SK-N-SH (cell line): ENCODE measurements at regions not wholly inside any gene's neighbourhood (a gene's known extent, or its start where the extent isn't known, plus 50 kb on each side); places are given as distances from the start of the nearest gene placed in this dataset.

Experiments used
- CTCF ChIA-PET: fragments of 300-600, 350-600 bp; formaldehyde crosslinking; extraction: SDS; loops from one replicate; lab custom pipeline; 2021; lab: Yijun Ruan, JAX
- POLR2A ChIA-PET: fragments of 350-600 bp; sonication (Branson Sonifier 250); formaldehyde crosslinking; extraction: SDS; loops from one replicate; lab custom pipeline; 2020; ENCODE audit warnings: antibody characterized with exemption, inconsistent platforms; lab: Yijun Ruan, JAX
- DNase-seq: peaks from one replicate; pipeline ENCODE4 v3.0.0; 2012
- H2AFZ ChIP-seq: fragments of 200-600 bp; sonication (generic); 2 replicates; pipeline ENCODE4 v1.8.1; 2016; ENCODE audit warnings: antibody characterized with exemption, mild to moderate bottlenecking, low read depth
- H3F3A ChIP-seq: fragments of 200-600 bp; sonication (generic); replicated peaks from 2 replicates; pipeline ENCODE3; 2016; ENCODE audit warnings: antibody characterized with exemption, mild to moderate bottlenecking; ENCODE audit not compliant: insufficient read depth
- H3K27ac ChIP-seq, 2 experiments: fragments of 200-500 bp in 1 of 2; fragments of 200-600 bp in 1 of 2; sonication (Bioruptor generic) in 1 of 2; sonication (generic), shearing (Covaris generic) in 1 of 2; 2 replicates each; pipeline versions ENCODE4 v1.5.1 to v1.6.1; 2014 to 2016; ENCODE audit warnings: low read depth in 2 of 2, inconsistent platforms in 1 of 2, low read length in 1 of 2, mild to moderate bottlenecking in 1 of 2, mixed read lengths in 1 of 2
- H3K27me3 ChIP-seq: fragments of 200-600 bp; sonication (generic), shearing (Covaris generic); 2 replicates; pipeline ENCODE4 v1.6.1; 2016; ENCODE audit warnings: mixed run types; ENCODE audit not compliant: insufficient read depth
- H3K36me3 ChIP-seq, 2 experiments: fragments of 200-500 bp in 1 of 2; fragments of 200-600 bp in 1 of 2; sonication (Bioruptor generic) in 1 of 2; sonication (generic) in 1 of 2; replicated peaks in 1 of 2; 2 replicates each; pipeline versions ENCODE3 to v1.5.1; 2014 to 2016; ENCODE audit warnings: low read length in 1 of 2, mild to moderate bottlenecking in 1 of 2; ENCODE audit not compliant: insufficient read depth in 2 of 2, control insufficient read depth in 1 of 2
- H3K4me1 ChIP-seq, 2 experiments: fragments of 200-500 bp in 1 of 2; fragments of 200-600 bp in 1 of 2; sonication (Bioruptor generic) in 1 of 2; sonication (generic), shearing (Covaris generic) in 1 of 2; 2 replicates each; pipeline versions ENCODE4 v1.5.1 to v1.6.1; 2014 to 2016; ENCODE audit warnings: low read depth in 1 of 2, low read length in 1 of 2, mixed run types in 1 of 2; ENCODE audit not compliant: insufficient read depth in 2 of 2, control insufficient read depth in 1 of 2
- H3K4me2 ChIP-seq: fragments of 200-600 bp; sonication (generic), shearing (Covaris generic); 2 replicates; pipeline ENCODE4 v1.6.1; 2017; ENCODE audit warnings: mixed run types
- H3K4me3 ChIP-seq, 2 experiments: fragments of 200-500 bp in 1 of 2; fragments of 200-600 bp in 1 of 2; sonication (Bioruptor generic) in 1 of 2; sonication (generic), shearing (Covaris generic) in 1 of 2; 2 replicates each; pipeline versions ENCODE4 v1.5.1 to v1.8.1; 2014 to 2016; ENCODE audit warnings: low read depth in 2 of 2, inconsistent platforms in 1 of 2, low read length in 1 of 2, mild to moderate bottlenecking in 1 of 2, mixed read lengths in 1 of 2, moderate library complexity in 1 of 2
- H3K79me2 ChIP-seq: fragments of 200-600 bp; sonication (generic); 2 replicates; pipeline ENCODE4 v1.8.1; 2017; ENCODE audit warnings: mild to moderate bottlenecking; ENCODE audit not compliant: insufficient read depth
- H3K9ac ChIP-seq: fragments of 200-600 bp; sonication (generic); 2 replicates; pipeline ENCODE4 v1.6.1; 2017; ENCODE audit warnings: mixed run types
- H3K9me2 ChIP-seq: fragments of 200-600 bp; sonication (generic); 2 replicates; pipeline ENCODE4 v1.6.1; 2017; ENCODE audit warnings: mixed run types
- H3K9me3 ChIP-seq: fragments of 200-600 bp; sonication (generic); 2 replicates; pipeline ENCODE4 v1.6.1; 2017; ENCODE audit warnings: mixed run types, mild to moderate bottlenecking, moderate library complexity
- H4K20me1 ChIP-seq: fragments of 200-600 bp; sonication (generic); 2 replicates; pipeline ENCODE4 v1.6.1; 2017; ENCODE audit warnings: mild to moderate bottlenecking, mixed run types; ENCODE audit not compliant: insufficient read depth
- GATA2 ChIP-seq: sonication (generic); formaldehyde crosslinking; IDR thresholded peaks from 2 replicates; pipeline ENCODE4 v1.5.0; 2020; ENCODE audit warnings: mild to moderate bottlenecking, missing genetic modification reagents
- MEF2A ChIP-seq: IDR thresholded peaks from 2 replicates; pipeline ENCODE4 v1.4.0; 2012; ENCODE audit warnings: low read depth, borderline replicate concordance
- MXI1 ChIP-seq: IDR thresholded peaks from 2 replicates; pipeline ENCODE4 v1.6.1; 2012; ENCODE audit warnings: mild to moderate bottlenecking, low read depth, low read length, improper control_type of control experiment
- RCOR1 ChIP-seq: fragments of 150-350 bp; IDR thresholded peaks from 2 replicates; pipeline ENCODE4 v1.6.1; 2017; ENCODE audit warnings: antibody characterized with exemption, low read length
- WGBS: methylation state at CpG from one replicate; pipeline ENCODE4 v1.1.6; 2017; ENCODE audit warnings: low lambda C conversion rate; 5-methylcytosine and 5-hydroxymethylcytosine counted together
- TF ChIP-seq, protein P1 (sequence below): fragments of 200-600 bp; sonication (generic); IDR thresholded peaks from 2 replicates; pipeline ENCODE4 v1.6.1; 2017; ENCODE audit warnings: antibody characterized with exemption, mild to moderate bottlenecking, moderate library complexity

DNA sequence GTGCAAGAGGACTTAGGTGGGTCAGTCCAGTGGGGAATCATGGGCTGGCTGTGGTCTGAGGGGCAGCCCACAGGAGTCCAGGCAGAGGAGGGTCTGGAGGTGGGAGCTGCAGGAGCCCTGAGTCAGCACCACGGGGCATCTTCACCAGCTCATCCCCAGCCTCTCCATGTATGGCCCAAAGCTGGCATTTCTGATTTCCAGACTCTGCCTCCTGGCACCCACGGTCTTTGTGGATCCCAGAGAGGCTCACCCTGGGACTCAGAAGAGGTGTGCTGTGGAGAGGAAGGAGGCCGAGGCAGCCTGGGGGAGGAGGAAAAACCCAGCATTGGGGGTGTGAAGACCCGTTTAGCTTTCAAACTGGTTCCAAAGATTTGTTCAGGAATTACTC lies 64.5 kb upstream of the KLF13 start:
- H3F3A ChIP-seq = no peaks in the 10 kb centered on the region
- H3K9me2 ChIP-seq = no peaks in the 10 kb centered on the region
- ChIA-PET POLR2A (no interaction called here), CTCF (interaction anchor here (1.1 kb wide), 2 partner anchors 64 to 226 kb away, joined by 3 to 5 read pairs; partner anchors contain the start of gene KLF13)
- no peak for DNase-seq
- H3K4me1 ChIP-seq = peaks cover 0 to 40% of the 10 kb centered on the region in 2 experiments; a peak in 1 of 4 replicates
- H3K4me2 ChIP-seq = no peak overlapping the region
- no peaks in the 10 kb centered on the region for H4K20me1 ChIP-seq
- H3K27ac ChIP-seq = no peak overlapping the region
- no peak overlapping the region for H3K4me3 ChIP-seq
- no peaks in the 10 kb centered on the region for H3K9me3 ChIP-seq
- no peaks in the 10 kb centered on the region for H3K27me3 ChIP-seq
- WGBS = 74% methylated on average over 4 of the region's 4 CpGs
- no peak overlapping the region for H3K9ac ChIP-seq
- H3K79me2 ChIP-seq = no peaks in the 10 kb centered on the region
- no peak overlapping the region for H2AFZ ChIP-seq
- TF ChIP-seq MXI1 = no peak
- no peaks in the 10 kb centered on the region for H3K36me3 ChIP-seq

DNA sequence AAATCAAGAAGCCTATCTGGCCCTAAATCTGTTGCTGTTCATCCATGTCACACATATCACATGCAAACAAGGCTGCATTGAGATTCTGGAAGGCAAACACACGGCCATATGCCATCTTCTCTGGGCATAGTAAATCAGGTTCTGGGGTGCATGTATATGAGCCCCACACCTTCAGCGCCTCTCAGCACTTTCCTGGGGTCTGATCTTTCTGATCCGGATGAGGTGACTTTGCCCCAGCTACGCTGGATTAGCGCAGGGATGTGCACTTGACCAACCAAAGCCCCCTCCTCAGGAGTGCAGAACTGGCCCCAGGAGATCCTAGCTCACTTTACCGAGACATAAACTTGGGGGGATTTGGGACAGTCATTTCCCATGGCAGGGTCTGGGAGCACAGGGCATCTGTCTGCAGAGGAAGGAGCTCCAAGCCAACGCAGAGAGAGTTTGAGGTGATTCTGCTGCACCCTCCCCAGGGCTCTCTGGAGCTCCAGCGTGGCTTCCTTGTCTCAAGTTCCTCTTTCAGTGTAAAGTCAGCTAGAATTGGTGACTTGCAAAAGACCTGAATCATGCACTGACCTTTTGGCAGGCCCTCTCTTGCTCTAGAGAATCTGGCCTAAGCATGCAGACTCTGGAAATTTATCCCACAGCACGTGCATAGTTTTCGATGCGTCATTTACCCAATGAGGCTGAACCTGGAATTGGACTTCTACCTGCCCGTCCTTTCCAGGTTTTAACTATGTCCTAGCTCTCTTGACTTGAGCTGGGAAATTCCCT lies 63.5 kb upstream of the KLF13 start:
- CTCF ChIA-PET = interaction anchor here (1.0 to 1.3 kb wide), 5 partner anchors 23 to 226 kb away, joined by 3 to 4 read pairs (median 3); partner anchors contain the start of gene KLF13
- Histone ChIP-seq H3K9me3 (no peaks in the 10 kb centered on the region), H3K36me3 (no peaks in the 10 kb centered on the region), H3K27ac (peak overlapping the region in 1 of 2 experiments; percentile 48; a peak in 1 of 4 replicates), H4K20me1 (no peaks in the 10 kb centered on the region), H3K9me2 (no peaks in the 10 kb centered on the region), H3F3A (no peaks in the 10 kb centered on the region), H2AFZ (no peak overlapping the region), H3K27me3 (no peaks in the 10 kb centered on the region), H3K4me3 (no peak overlapping the region), H3K4me1 (peaks cover 0 to 40% of the 10 kb centered on the region in 2 experiments; a peak in 1 of 4 replicates), H3K79me2 (no peaks in the 10 kb centered on the region), H3K4me2 (no peak overlapping the region), H3K9ac (no peak overlapping the region)
- POLR2A ChIA-PET = interaction anchor here (1.1 kb wide), 1 partner anchor 63 kb away, joined by 3 read pairs; the partner anchor contains the start of gene KLF13
- 72% methylated on average over 9 of the region's 12 CpGs for WGBS
- TF ChIP-seq GATA2 (CRISPR knock-in tag) (no peak), MEF2A (no peak), RCOR1 (no peak)
- TF ChIP-seq, protein P1, sequence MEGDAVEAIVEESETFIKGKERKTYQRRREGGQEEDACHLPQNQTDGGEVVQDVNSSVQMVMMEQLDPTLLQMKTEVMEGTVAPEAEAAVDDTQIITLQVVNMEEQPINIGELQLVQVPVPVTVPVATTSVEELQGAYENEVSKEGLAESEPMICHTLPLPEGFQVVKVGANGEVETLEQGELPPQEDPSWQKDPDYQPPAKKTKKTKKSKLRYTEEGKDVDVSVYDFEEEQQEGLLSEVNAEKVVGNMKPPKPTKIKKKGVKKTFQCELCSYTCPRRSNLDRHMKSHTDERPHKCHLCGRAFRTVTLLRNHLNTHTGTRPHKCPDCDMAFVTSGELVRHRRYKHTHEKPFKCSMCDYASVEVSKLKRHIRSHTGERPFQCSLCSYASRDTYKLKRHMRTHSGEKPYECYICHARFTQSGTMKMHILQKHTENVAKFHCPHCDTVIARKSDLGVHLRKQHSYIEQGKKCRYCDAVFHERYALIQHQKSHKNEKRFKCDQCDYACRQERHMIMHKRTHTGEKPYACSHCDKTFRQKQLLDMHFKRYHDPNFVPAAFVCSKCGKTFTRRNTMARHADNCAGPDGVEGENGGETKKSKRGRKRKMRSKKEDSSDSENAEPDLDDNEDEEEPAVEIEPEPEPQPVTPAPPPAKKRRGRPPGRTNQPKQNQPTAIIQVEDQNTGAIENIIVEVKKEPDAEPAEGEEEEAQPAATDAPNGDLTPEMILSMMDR = no peak
- no peak for DNase-seq
